IMR-90 (cell line): ENCODE measurements at regions not wholly inside any gene's neighbourhood (a gene's known extent, or its start where the extent isn't known, plus 50 kb on each side); places are given as distances from the start of the nearest gene placed in this dataset.
A peak's percentile ranks its signal among the peaks of the same experiment; 100 is the strongest.

Source experiments
- ATAC-seq: fragments of 200-7000 bp; cut with Tn5 transposase; 2 replicates; pipeline ENCODE4 v1.9.1; 2020; ENCODE audit warnings: low read depth, mild to moderate bottlenecking, moderate library complexity
- BruUV-seq: library from RNA; stranded (reverse); fragments of 400-500 nt; replicated peaks from 2 replicates; lab custom pipeline; 2021; lab: Mats Ljungman, UMichigan
- CTCF ChIA-PET: fragments of 300-600 bp; formaldehyde crosslinking; extraction: SDS; loops from one replicate; lab custom pipeline; 2021; ENCODE audit warnings: antibody characterized with exemption; lab: Yijun Ruan, JAX
- POLR2A ChIA-PET: fragments of 300-600 bp; sonication (Branson Sonifier 250); formaldehyde crosslinking; loops from one replicate; lab custom pipeline; 2022; ENCODE audit warnings: antibody characterized with exemption; ENCODE audit not compliant: unreplicated experiment; lab: Charles Lee
- DNase-seq: peaks from one replicate; pipeline ENCODE4 v3.0.0; 2013
- H2AFZ ChIP-seq: replicated peaks from 2 replicates; pipeline ENCODE3; 2013; ENCODE audit warnings: low read length, mild to moderate bottlenecking; ENCODE audit not compliant: poor library complexity
- H2AK5ac ChIP-seq: 2 replicates; pipeline ENCODE4 v1.6.1; 2013; ENCODE audit warnings: low read depth, low read length, inconsistent platforms
- H2AK9ac ChIP-seq: replicated peaks from 2 replicates; pipeline ENCODE3; 2013; ENCODE audit warnings: mild to moderate bottlenecking, low read depth, low read length, moderate library complexity; ENCODE audit not compliant: poor library complexity
- H2BK120ac ChIP-seq: 2 replicates; pipeline ENCODE4 v1.6.1; 2013; ENCODE audit warnings: low read depth, low read length, inconsistent platforms
- H2BK15ac ChIP-seq: 3 replicates; pipeline ENCODE4 v1.6.1; 2013; ENCODE audit warnings: low read depth, low read length, inconsistent platforms
- H2BK20ac ChIP-seq: 2 replicates; pipeline ENCODE4 v1.6.1; 2013; ENCODE audit warnings: low read depth, mild to moderate bottlenecking, inconsistent platforms, low read length, moderate library complexity
- H2BK5ac ChIP-seq: 2 replicates; pipeline ENCODE4 v1.6.1; 2013; ENCODE audit warnings: mild to moderate bottlenecking, low read depth, low read length, inconsistent platforms; ENCODE audit not compliant: poor library complexity, severe bottlenecking
- H3K14ac ChIP-seq: replicated peaks from 2 replicates; pipeline ENCODE4 v1.6.1; 2013; ENCODE audit warnings: low read depth, low read length, inconsistent platforms
- H3K18ac ChIP-seq: 2 replicates; pipeline ENCODE4 v1.6.1; 2013; ENCODE audit warnings: low read depth, low read length, control low read depth
- H3K23ac ChIP-seq: 2 replicates; pipeline ENCODE4 v1.6.1; 2013; ENCODE audit warnings: low read depth, low read length, inconsistent platforms
- H3K27ac ChIP-seq: 2 replicates; pipeline ENCODE4 v1.5.1; 2013; ENCODE audit warnings: mild to moderate bottlenecking, control low read depth, low read length; ENCODE audit not compliant: insufficient read depth
- H3K27me3 ChIP-seq: 2 replicates; pipeline ENCODE4 v1.6.1; 2013; ENCODE audit warnings: low read length; ENCODE audit not compliant: control insufficient read depth, insufficient read depth
- H3K36me3 ChIP-seq: 2 replicates; pipeline ENCODE4 v1.6.1; 2013; ENCODE audit warnings: low read length, mixed read lengths; ENCODE audit not compliant: control insufficient read depth, insufficient read depth
- H3K4ac ChIP-seq: 2 replicates; pipeline ENCODE4 v1.6.1; 2013; ENCODE audit warnings: low read depth, low read length, inconsistent platforms
- H3K4me1 ChIP-seq: 2 replicates; pipeline ENCODE4 v1.6.1; 2013; ENCODE audit warnings: low read length, mixed read lengths; ENCODE audit not compliant: control insufficient read depth, insufficient read depth
- H3K4me2 ChIP-seq: 2 replicates; pipeline ENCODE4 v1.6.1; 2013; ENCODE audit warnings: low read depth, mild to moderate bottlenecking, control low read depth, low read length, moderate library complexity
- H3K4me3 ChIP-seq: 2 replicates; pipeline ENCODE4 v1.5.1; 2013; ENCODE audit warnings: low read depth, mild to moderate bottlenecking, control low read depth, low read length, moderate library complexity; ENCODE audit not compliant: insufficient read depth
- H3K56ac ChIP-seq: 2 replicates; pipeline ENCODE4 v1.6.1; 2013; ENCODE audit warnings: low read length, inconsistent platforms; ENCODE audit not compliant: insufficient read depth; ENCODE audit errors: extremely low read depth
- H3K79me1 ChIP-seq, 2 experiments: 2 replicates each; pipeline ENCODE4 v1.6.1; 2013; ENCODE audit warnings: low read length in 2 of 2, inconsistent platforms in 1 of 2, low read depth in 1 of 2
- H3K9ac ChIP-seq: 2 replicates; pipeline ENCODE4 v1.6.1; 2013; ENCODE audit warnings: low read depth, low read length, control low read depth
- H3K9me1 ChIP-seq: 2 replicates; pipeline ENCODE4 v1.6.1; 2013; ENCODE audit warnings: low read length, inconsistent platforms; ENCODE audit not compliant: insufficient read depth
- H3K9me3 ChIP-seq: 2 replicates; pipeline ENCODE4 v1.6.1; 2013; ENCODE audit warnings: low read length; ENCODE audit not compliant: control insufficient read depth, insufficient read depth
- H4K20me1 ChIP-seq: 2 replicates; pipeline ENCODE4 v1.6.1; 2013; ENCODE audit warnings: low read length, inconsistent platforms; ENCODE audit not compliant: insufficient read depth
- H4K5ac ChIP-seq: 2 replicates; pipeline ENCODE4 v1.6.1; 2013; ENCODE audit warnings: mild to moderate bottlenecking, low read depth, low read length, control low read depth
- H4K8ac ChIP-seq, 2 experiments: 2 replicates each; pipeline ENCODE4 v1.6.1; 2013; ENCODE audit warnings: low read depth in 2 of 2, low read length in 2 of 2, control low read depth in 1 of 2, inconsistent platforms in 1 of 2
- H4K91ac ChIP-seq: 2 replicates; pipeline ENCODE4 v1.6.1; 2013; ENCODE audit warnings: low read depth, low read length, inconsistent platforms; ENCODE audit not compliant: insufficient read depth
- BHLHE40 ChIP-seq: fragments of 150-350 bp; IDR thresholded peaks from 2 replicates; pipeline ENCODE4 v1.6.1; 2016; ENCODE audit warnings: mild to moderate bottlenecking, low read depth, low read length
- CEBPB ChIP-seq: IDR thresholded peaks from 2 replicates; pipeline ENCODE4 v1.6.1; 2012; ENCODE audit warnings: low read depth, low read length, improper control_type of control experiment
- CHD1 ChIP-seq: IDR thresholded peaks from 2 replicates; pipeline ENCODE4 v1.6.1; 2012; ENCODE audit warnings: low read depth, low read length, improper control_type of control experiment
- CTCF ChIP-seq: conservative IDR thresholded peaks from 2 replicates; pipeline ENCODE4 v1.5.1; 2012; ENCODE audit warnings: mild to moderate bottlenecking, low read depth, low read length, improper control_type of control experiment
- FOS ChIP-seq: fragments of 150-350 bp; IDR thresholded peaks from 2 replicates; pipeline ENCODE4 v1.6.1; 2016; ENCODE audit warnings: low read depth, low read length
- MAFK ChIP-seq: IDR thresholded peaks from 2 replicates; pipeline ENCODE4 v1.6.1; 2012; ENCODE audit warnings: low read depth, low read length, improper control_type of control experiment
- MAZ ChIP-seq: IDR thresholded peaks from 2 replicates; pipeline ENCODE4 v1.6.1; 2012; ENCODE audit warnings: low read depth, mild to moderate bottlenecking, low read length, improper control_type of control experiment, moderate library complexity, borderline replicate concordance
- MXI1 ChIP-seq: IDR thresholded peaks from 2 replicates; pipeline ENCODE4 v1.6.1; 2012; ENCODE audit warnings: low read depth, mild to moderate bottlenecking, low read length, moderate library complexity, borderline replicate concordance
- NFE2L2 ChIP-seq: fragments of 150-350 bp; IDR thresholded peaks from 2 replicates; pipeline ENCODE4 v1.6.1; 2016; ENCODE audit warnings: low read depth, mild to moderate bottlenecking, low read length
- POLR2A ChIP-seq: IDR thresholded peaks from 2 replicates; pipeline ENCODE4 v1.6.1; 2012; ENCODE audit warnings: mild to moderate bottlenecking, low read depth, low read length
- RAD21 ChIP-seq: IDR thresholded peaks from 2 replicates; pipeline ENCODE4 v1.6.1; 2012; ENCODE audit warnings: low read length, improper control_type of control experiment
- RCOR1 ChIP-seq: IDR thresholded peaks from 2 replicates; pipeline ENCODE4 v1.6.1; 2012; ENCODE audit warnings: mild to moderate bottlenecking, low read length, improper control_type of control experiment; ENCODE audit not compliant: insufficient replicate concordance
- RFX5 ChIP-seq: IDR thresholded peaks from 2 replicates; pipeline ENCODE4 v1.8.0; 2012; ENCODE audit warnings: low read depth, mild to moderate bottlenecking, low read length, moderate library complexity
- SMC3 ChIP-seq: fragments of 150-350 bp; IDR thresholded peaks from 2 replicates; pipeline ENCODE4 v1.6.1; 2016; ENCODE audit warnings: low read depth, mild to moderate bottlenecking, antibody characterized with exemption, low read length, moderate library complexity
- WGBS, 2 experiments: methylation state at CpG; one replicate each; pipeline versions ENCODE4 v1.1.5 to v1.1.7; 2013; ENCODE audit warnings: missing lambda C conversion rate in 2 of 2; ENCODE audit not compliant: insufficient read length in 1 of 2; ENCODE audit errors: extremely low coverage in 2 of 2; 5-methylcytosine and 5-hydroxymethylcytosine counted together
- dilution Hi-C: fragments of 300-500 bp; cut with HindIII; formaldehyde crosslinking; loops from one replicate; pipeline ENCODE4 v1.14.3; 2018; ENCODE audit warnings: low sequenced_read_pairs; ENCODE audit not compliant: unreplicated experiment
- in situ Hi-C: fragments of 300-500 bp; cut with MboI; formaldehyde crosslinking; loops from 3 replicates; pipeline ENCODE4 v1.14.3; 2019; ENCODE audit warnings: low sequenced_read_pairs, inconsistent platforms, mixed read lengths
- intact Hi-C: fragments of 100-400 bp; cut with micrococcal nuclease; formaldehyde crosslinking; loops from 2 replicates; pipeline ENCODE4 v1.10.0; 2022
- TF ChIP-seq, protein P1 (sequence below): fragments of 150-350 bp; IDR thresholded peaks from 2 replicates; pipeline ENCODE4 v1.6.1; 2017; ENCODE audit warnings: mild to moderate bottlenecking, antibody characterized with exemption, low read length, low read depth
- TF ChIP-seq, protein P2 (sequence below): fragments of 150-350 bp; IDR thresholded peaks from 2 replicates; pipeline ENCODE4 v1.6.1; 2016; ENCODE audit warnings: low read depth, mild to moderate bottlenecking, low read length, moderate library complexity, borderline replicate concordance

- no peak overlapping the region for H2BK120ac ChIP-seq
- 0 out of 3 replicates have a peak overlapping the region, but pooled peaks have one; percentile 6 for H2BK15ac ChIP-seq
- H3K4me1 ChIP-seq, result no peaks in the 10 kb centered on the region
- TF ChIP-seq, protein P1, sequence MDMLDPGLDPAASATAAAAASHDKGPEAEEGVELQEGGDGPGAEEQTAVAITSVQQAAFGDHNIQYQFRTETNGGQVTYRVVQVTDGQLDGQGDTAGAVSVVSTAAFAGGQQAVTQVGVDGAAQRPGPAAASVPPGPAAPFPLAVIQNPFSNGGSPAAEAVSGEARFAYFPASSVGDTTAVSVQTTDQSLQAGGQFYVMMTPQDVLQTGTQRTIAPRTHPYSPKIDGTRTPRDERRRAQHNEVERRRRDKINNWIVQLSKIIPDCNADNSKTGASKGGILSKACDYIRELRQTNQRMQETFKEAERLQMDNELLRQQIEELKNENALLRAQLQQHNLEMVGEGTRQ, result no peak
- TF ChIP-seq CTCF (no peak), RFX5 (no peak), MXI1 (no peak), NFE2L2 (no peak), POLR2A (no peak), RAD21 (no peak), RCOR1 (no peak), SMC3 (no peak), MAFK (no peak), CEBPB (no peak), MAZ (no peak), BHLHE40 (no peak), FOS (no peak), CHD1 (no peak)
- TF ChIP-seq, protein P2, sequence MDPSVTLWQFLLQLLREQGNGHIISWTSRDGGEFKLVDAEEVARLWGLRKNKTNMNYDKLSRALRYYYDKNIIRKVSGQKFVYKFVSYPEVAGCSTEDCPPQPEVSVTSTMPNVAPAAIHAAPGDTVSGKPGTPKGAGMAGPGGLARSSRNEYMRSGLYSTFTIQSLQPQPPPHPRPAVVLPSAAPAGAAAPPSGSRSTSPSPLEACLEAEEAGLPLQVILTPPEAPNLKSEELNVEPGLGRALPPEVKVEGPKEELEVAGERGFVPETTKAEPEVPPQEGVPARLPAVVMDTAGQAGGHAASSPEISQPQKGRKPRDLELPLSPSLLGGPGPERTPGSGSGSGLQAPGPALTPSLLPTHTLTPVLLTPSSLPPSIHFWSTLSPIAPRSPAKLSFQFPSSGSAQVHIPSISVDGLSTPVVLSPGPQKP, result no peak
- H2AFZ ChIP-seq, result no peak overlapping the region
- H3K14ac ChIP-seq, result 0 out of 2 replicates have a peak overlapping the region, but pooled peaks have one; percentile 58
- intact Hi-C loops, result no loop called here
- H4K5ac ChIP-seq, result no peak overlapping the region
- WGBS, 2 experiments, result no CpG with 5 or more reads among the region's 1 CpG
- dilution Hi-C loops, result no loop called here
- H3K36me3 ChIP-seq, result no peaks in the 10 kb centered on the region
- POLR2A ChIA-PET, result no interaction called here
- no peak overlapping the region; the same call in 1 of the 2 replicates for H2BK20ac ChIP-seq
- in situ Hi-C loops, result no loop called here
- DNase-seq (no peak), ATAC-seq (no peak)
- no peak overlapping the region for H3K27ac ChIP-seq
- H3K4ac ChIP-seq, result no peak overlapping the region
- no peaks in the 10 kb centered on the region for H3K79me1 ChIP-seq
- no peak overlapping the region for H3K18ac ChIP-seq
- CTCF ChIA-PET, result interaction anchor here (0.7 kb wide), 1 partner anchor 36 kb away, joined by 3 read pairs; no protein-coding TSS in a partner anchor
- H2AK9ac ChIP-seq, result no peak overlapping the region
- no peak overlapping the region for H3K4me3 ChIP-seq
- no peaks in the 10 kb centered on the region for H3K9me3 ChIP-seq
- 0 out of 2 replicates have a peak, but pooled peaks cover 2% of the 10 kb centered on the region for H3K9me1 ChIP-seq
- no peak overlapping the region for H3K9ac ChIP-seq
- no peak overlapping the region for H2BK5ac ChIP-seq
- no peaks in the 10 kb centered on the region for H4K20me1 ChIP-seq
- H4K91ac ChIP-seq, result no peak overlapping the region
- H2AK5ac ChIP-seq, result no peak overlapping the region
- no peak overlapping the region for H3K56ac ChIP-seq
- no peak overlapping the region for H3K4me2 ChIP-seq
- H4K8ac ChIP-seq, result no peak overlapping the region
- no peak overlapping the region for H3K23ac ChIP-seq
- H3K27me3 ChIP-seq, result no peaks in the 10 kb centered on the region
- no TSS peak for BruUV-seq
Observed at GRCh38 chr6:135740580-135740979, 110.9 kb upstream of the PDE7B start.
